Astrocyte of the cerebellum (primary cell): ENCODE measurements at regions not wholly inside any gene's neighbourhood (a gene's known extent, or its start where the extent isn't known, plus 50 kb on each side); places are given as distances from the start of the nearest gene placed in this dataset.

Source experiments
- DNase-seq: peaks from one replicate; pipeline ENCODE4 v3.0.0-alpha.2; 2011; ENCODE audit warnings: low read depth
- H3K4me3 ChIP-seq: 2 replicates; pipeline ENCODE4 v1.5.1; 2011; ENCODE audit warnings: mild to moderate bottlenecking, low read depth, low read length, moderate library complexity
- in situ Hi-C: cut with HindIII; loops from 2 replicates; pipeline ENCODE4 v1.10.0; 2017; ENCODE audit warnings: low sequenced_read_pairs
- TF ChIP-seq, protein P1 (sequence below): IDR thresholded peaks from 2 replicates; pipeline ENCODE4 v1.5.1; 2012; ENCODE audit warnings: low read length, low read depth, moderate library complexity, mild to moderate bottlenecking; ENCODE audit errors: missing control alignments

DNA sequence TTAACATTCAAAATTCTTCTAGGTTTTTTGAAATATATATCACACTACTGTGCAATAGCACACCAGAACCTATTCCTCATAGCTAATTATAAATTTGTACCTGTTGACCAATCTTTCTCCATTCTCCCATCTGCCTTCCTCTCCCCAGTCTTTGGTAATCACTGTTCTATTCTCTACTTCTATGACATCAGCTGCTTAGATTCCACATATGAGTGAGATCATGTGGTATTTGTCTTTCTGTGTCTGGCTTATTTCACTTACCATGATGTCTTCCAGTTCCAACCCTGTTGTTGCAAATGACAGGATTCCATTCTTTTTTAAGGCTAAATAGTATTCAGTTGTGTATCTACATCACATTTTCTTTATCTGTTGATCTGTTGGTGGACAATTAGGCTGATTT is 54.4 kb upstream of the CCDC6 start:
- no peak for DNase-seq
- H3K4me3 ChIP-seq = no peak overlapping the region
- in situ Hi-C loops = no loop called here
- TF ChIP-seq, protein P1, sequence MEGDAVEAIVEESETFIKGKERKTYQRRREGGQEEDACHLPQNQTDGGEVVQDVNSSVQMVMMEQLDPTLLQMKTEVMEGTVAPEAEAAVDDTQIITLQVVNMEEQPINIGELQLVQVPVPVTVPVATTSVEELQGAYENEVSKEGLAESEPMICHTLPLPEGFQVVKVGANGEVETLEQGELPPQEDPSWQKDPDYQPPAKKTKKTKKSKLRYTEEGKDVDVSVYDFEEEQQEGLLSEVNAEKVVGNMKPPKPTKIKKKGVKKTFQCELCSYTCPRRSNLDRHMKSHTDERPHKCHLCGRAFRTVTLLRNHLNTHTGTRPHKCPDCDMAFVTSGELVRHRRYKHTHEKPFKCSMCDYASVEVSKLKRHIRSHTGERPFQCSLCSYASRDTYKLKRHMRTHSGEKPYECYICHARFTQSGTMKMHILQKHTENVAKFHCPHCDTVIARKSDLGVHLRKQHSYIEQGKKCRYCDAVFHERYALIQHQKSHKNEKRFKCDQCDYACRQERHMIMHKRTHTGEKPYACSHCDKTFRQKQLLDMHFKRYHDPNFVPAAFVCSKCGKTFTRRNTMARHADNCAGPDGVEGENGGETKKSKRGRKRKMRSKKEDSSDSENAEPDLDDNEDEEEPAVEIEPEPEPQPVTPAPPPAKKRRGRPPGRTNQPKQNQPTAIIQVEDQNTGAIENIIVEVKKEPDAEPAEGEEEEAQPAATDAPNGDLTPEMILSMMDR = no peak

DNA sequence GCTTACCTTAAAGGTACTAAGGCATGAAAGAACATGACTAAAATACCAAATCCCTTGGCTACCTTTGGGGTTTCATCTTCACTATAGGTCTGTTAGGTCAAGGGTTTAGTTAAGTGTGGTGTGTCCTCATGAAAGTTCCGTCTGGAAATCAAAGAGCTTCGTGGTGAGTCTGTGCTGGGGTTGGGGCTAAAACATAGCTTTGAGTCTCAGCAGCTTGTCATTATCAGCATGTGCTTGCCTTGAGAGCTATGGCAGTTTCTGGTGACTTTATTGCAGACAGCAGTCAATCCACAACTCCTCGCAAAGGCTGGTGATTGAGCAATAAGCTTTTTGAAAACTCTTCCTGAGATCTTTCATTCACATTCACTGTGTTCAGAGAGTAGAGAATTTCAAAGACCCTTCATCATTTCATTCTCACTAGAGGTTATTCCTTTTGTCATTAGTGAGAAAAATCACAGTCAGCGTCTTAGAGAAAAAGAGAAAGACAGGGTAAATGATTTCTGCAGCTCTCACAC is 53.2 kb upstream of the CCDC6 start:
- no peak overlapping the region for H3K4me3 ChIP-seq
- in situ Hi-C loops = no loop called here
- no peak for DNase-seq
- TF ChIP-seq, protein P1 = no peak

DNA sequence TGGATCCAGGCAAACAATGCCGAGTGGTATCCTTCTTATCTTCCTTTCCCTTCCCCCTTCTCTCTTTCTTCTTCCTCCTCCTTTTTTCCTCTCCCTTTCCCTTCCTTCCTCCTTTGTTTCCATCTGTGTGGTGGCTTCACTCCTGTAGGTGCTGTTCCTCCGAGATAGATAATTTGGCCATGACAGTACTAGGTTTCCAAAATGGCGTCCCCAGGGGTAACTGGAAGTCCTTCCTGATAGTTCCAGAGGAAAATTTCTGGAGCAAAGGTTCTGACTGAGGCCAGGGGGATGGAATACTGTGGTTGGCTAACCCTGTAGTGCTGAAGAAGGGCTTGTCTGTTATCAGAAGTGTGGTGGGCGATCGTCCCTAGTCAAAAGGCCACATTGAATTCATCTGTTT is 52.5 kb upstream of the CCDC6 start:
- no peak for DNase-seq
- no peak overlapping the region for H3K4me3 ChIP-seq
- TF ChIP-seq, protein P1 = no peak
- in situ Hi-C loops = no loop called here

DNA sequence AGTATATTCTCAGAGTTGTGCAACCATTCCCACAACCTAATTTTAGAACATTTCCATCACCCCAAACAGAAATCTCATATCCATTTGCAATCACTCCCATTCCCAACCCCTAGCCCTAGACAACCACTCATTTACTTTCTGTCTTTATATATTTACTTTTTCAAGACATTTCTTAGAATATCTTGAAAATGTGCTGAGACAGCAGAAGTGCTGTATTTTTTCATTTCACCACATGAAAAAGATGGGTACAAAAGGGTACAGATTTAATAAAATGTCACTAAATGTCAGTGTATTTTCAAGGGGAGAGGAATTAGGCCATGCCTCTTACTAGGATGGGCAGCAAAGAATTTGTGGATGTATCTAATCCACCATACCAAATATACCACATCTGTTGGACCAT is 51.6 kb upstream of the CCDC6 start:
- DNase-seq = no peak
- in situ Hi-C loops = no loop called here
- TF ChIP-seq, protein P1 = no peak
- no peak overlapping the region for H3K4me3 ChIP-seq
